ENCODE measurements at regions not wholly inside any gene's neighbourhood (a gene's known extent, or its start where the extent isn't known, plus 50 kb on each side); places are given as distances from the start of the nearest gene placed in this dataset.
"Not testable (repeated sequence)": the region's sequence is repeated elsewhere in the genome, so short reads cannot be mapped to it uniquely, and the experiment has no call there.

- H3K9me3 ChIP-seq (ENCODE audit: control insufficient read depth, low read length); intact Hi-C loops (cut with DNase I); ATAC-seq; H3K4me1 ChIP-seq (ENCODE audit: control insufficient read depth, insufficient read depth, low read length); H3K4me3 ChIP-seq (ENCODE audit: low read length); H3K27ac ChIP-seq (ENCODE audit: low read length); DNase-seq; H3K27me3 ChIP-seq (ENCODE audit: control insufficient read depth, insufficient read depth): not testable (repeated sequence)
- WGBS: 70% methylated on average over 15 of the region's 16 CpGs
Measured at GRCh38 chr20:29031262-29031982, 2226.0 kb upstream of the DEFB115 start.

GRCh38 chr20:29044239-29044638 is 2213.2 kb upstream of the DEFB115 start:
- H3K4me1 ChIP-seq (ENCODE audit: control insufficient read depth, insufficient read depth, low read length); H3K27me3 ChIP-seq (ENCODE audit: control insufficient read depth, insufficient read depth); H3K27ac ChIP-seq (ENCODE audit: low read length); H3K9me3 ChIP-seq (ENCODE audit: control insufficient read depth, low read length); H3K4me3 ChIP-seq (ENCODE audit: low read length); DNase-seq; intact Hi-C loops (cut with DNase I); ATAC-seq: not testable (repeated sequence)
- WGBS: 75% methylated on average over 12 of the region's 12 CpGs

- ATAC-seq; intact Hi-C loops (cut with DNase I); H3K4me3 ChIP-seq (ENCODE audit: low read length); H3K4me1 ChIP-seq (ENCODE audit: control insufficient read depth, insufficient read depth, low read length); H3K27ac ChIP-seq (ENCODE audit: low read length); H3K9me3 ChIP-seq (ENCODE audit: control insufficient read depth, low read length); DNase-seq; H3K27me3 ChIP-seq (ENCODE audit: control insufficient read depth, insufficient read depth): not testable (repeated sequence)
- WGBS: 50% methylated on average over 4 of the region's 4 CpGs
Measured at GRCh38 chr20:29050008-29050606, 2207.4 kb upstream of the DEFB115 start.

- H3K4me1 ChIP-seq (ENCODE audit: control insufficient read depth, insufficient read depth, low read length); intact Hi-C loops (cut with DNase I); H3K9me3 ChIP-seq (ENCODE audit: control insufficient read depth, low read length); H3K4me3 ChIP-seq (ENCODE audit: low read length); ATAC-seq; DNase-seq; H3K27ac ChIP-seq (ENCODE audit: low read length); H3K27me3 ChIP-seq (ENCODE audit: control insufficient read depth, insufficient read depth): not testable (repeated sequence)
- WGBS: 26% methylated on average over 6 of the region's 6 CpGs
Measured at GRCh38 chr20:29057866-29058484, 2199.5 kb upstream of the DEFB115 start.

GRCh38 chr20:29062451-29062850 is 2195.0 kb upstream of the DEFB115 start:
- H3K27ac ChIP-seq (ENCODE audit: low read length); H3K4me3 ChIP-seq (ENCODE audit: low read length); intact Hi-C loops (cut with DNase I); H3K4me1 ChIP-seq (ENCODE audit: control insufficient read depth, insufficient read depth, low read length); H3K27me3 ChIP-seq (ENCODE audit: control insufficient read depth, insufficient read depth); ATAC-seq; H3K9me3 ChIP-seq (ENCODE audit: control insufficient read depth, low read length): not testable (repeated sequence)
- peak in 1 of 3 donors; percentile 51 for DNase-seq
- WGBS: 71% methylated on average over 11 of the region's 11 CpGs

- H3K27me3 ChIP-seq (ENCODE audit: control insufficient read depth, insufficient read depth); DNase-seq; H3K9me3 ChIP-seq (ENCODE audit: control insufficient read depth, low read length); H3K4me3 ChIP-seq (ENCODE audit: low read length); ATAC-seq; H3K27ac ChIP-seq (ENCODE audit: low read length); intact Hi-C loops (cut with DNase I); H3K4me1 ChIP-seq (ENCODE audit: control insufficient read depth, insufficient read depth, low read length): not testable (repeated sequence)
- 48% methylated on average over 1 of the region's 1 CpG for WGBS
Measured at GRCh38 chr20:29066341-29066740, 2191.1 kb upstream of the DEFB115 start.

GRCh38 chr20:29073640-29074039 is 2183.8 kb upstream of the DEFB115 start:
- WGBS: 67% methylated on average over 8 of the region's 8 CpGs

GRCh38 chr20:29079769-29080690 is 2177.4 kb upstream of the DEFB115 start:
- Histone ChIP-seq H3K27me3 (ENCODE audit: control insufficient read depth, insufficient read depth) (no peaks in the 10 kb centered on the region), H3K4me1 (ENCODE audit: control insufficient read depth, insufficient read depth, low read length) (no peaks in the 10 kb centered on the region), H3K27ac (ENCODE audit: low read length) (no peak overlapping the region), H3K4me3 (ENCODE audit: low read length) (peak overlapping the region; percentile 58), H3K9me3 (ENCODE audit: control insufficient read depth, low read length) (no peaks in the 10 kb centered on the region)
- intact Hi-C loops (cut with DNase I): no loop called here
- peak; percentile 19 to 62 (median 51) for DNase-seq
- peak; percentile 67 to 68 for ATAC-seq
- WGBS: 27% methylated on average over 68 of the region's 68 CpGs

More at GRCh38 chr20:29073640-29074039, 2183.8 kb upstream of the DEFB115 start:
- H3K27me3 ChIP-seq (ENCODE audit: control insufficient read depth, insufficient read depth); intact Hi-C loops (cut with DNase I); H3K9me3 ChIP-seq (ENCODE audit: control insufficient read depth, low read length); DNase-seq; H3K4me3 ChIP-seq (ENCODE audit: low read length); H3K27ac ChIP-seq (ENCODE audit: low read length); H3K4me1 ChIP-seq (ENCODE audit: control insufficient read depth, insufficient read depth, low read length); ATAC-seq: not testable (repeated sequence)

- H3K27ac ChIP-seq (ENCODE audit: low read length); H3K4me1 ChIP-seq (ENCODE audit: control insufficient read depth, insufficient read depth, low read length); H3K4me3 ChIP-seq (ENCODE audit: low read length); ATAC-seq; DNase-seq; H3K9me3 ChIP-seq (ENCODE audit: control insufficient read depth, low read length); intact Hi-C loops (cut with DNase I); H3K27me3 ChIP-seq (ENCODE audit: control insufficient read depth, insufficient read depth): not testable (repeated sequence)
- 70% methylated on average over 1 of the region's 1 CpG for WGBS
Measured at GRCh38 chr20:29081712-29082111, 2175.8 kb upstream of the DEFB115 start.

GRCh38 chr20:29085625-29086024 is 2171.8 kb upstream of the DEFB115 start:
- DNase-seq: no peak
- no peak for ATAC-seq
- Histone ChIP-seq H3K4me1 (ENCODE audit: control insufficient read depth, insufficient read depth, low read length) (no peaks in the 10 kb centered on the region), H3K27ac (ENCODE audit: low read length) (no peak overlapping the region), H3K27me3 (ENCODE audit: control insufficient read depth, insufficient read depth) (no peaks in the 10 kb centered on the region), H3K9me3 (ENCODE audit: control insufficient read depth, low read length) (no peaks in the 10 kb centered on the region), H3K4me3 (ENCODE audit: low read length) (no peak overlapping the region)
- WGBS: 12% methylated on average over 1 of the region's 1 CpG
- intact Hi-C loops (cut with DNase I): no loop called here

Measured in right cardiac atrium (tissue), 5 donors.